SU-DHL-6 (cell line): ENCODE measurements at regions not wholly inside any gene's neighbourhood (a gene's known extent, or its start where the extent isn't known, plus 50 kb on each side); places are given as distances from the start of the nearest gene placed in this dataset.

Experiments
- H2AFZ ChIP-seq: fragments of 200-600 bp; sonication (generic); 2 replicates; pipeline ENCODE4 v1.6.1; 2014; ENCODE audit warnings: low read depth, mild to moderate bottlenecking, moderate library complexity, mixed read lengths, antibody characterized with exemption, low read length; ENCODE audit not compliant: severe bottlenecking
- H3F3A ChIP-seq: fragments of 200-600 bp; shearing (Covaris generic); 2 replicates; pipeline ENCODE4 v1.6.0; 2016; ENCODE audit warnings: antibody characterized with exemption, mild to moderate bottlenecking; ENCODE audit not compliant: insufficient read depth
- H3K27ac ChIP-seq: fragments of 200-600 bp; sonication (generic); 2 replicates; pipeline ENCODE4 v1.5.1; 2016; ENCODE audit warnings: low read depth, mild to moderate bottlenecking, low read length, moderate library complexity, mixed read lengths
- H3K27me3 ChIP-seq: fragments of 200-600 bp; sonication (generic), shearing (Covaris generic); 2 replicates; pipeline ENCODE4 v1.6.0; 2014; ENCODE audit warnings: mild to moderate bottlenecking, low read length
- H3K36me3 ChIP-seq: fragments of 200-600 bp; sonication (generic); 2 replicates; pipeline ENCODE4 v1.6.1; 2014; ENCODE audit warnings: mild to moderate bottlenecking, low read length, mixed read lengths
- H3K4me2 ChIP-seq: fragments of 300-600, 200-600 bp; shearing (Covaris generic), sonication (generic); 2 replicates; pipeline ENCODE4 v1.6.0; 2014; ENCODE audit warnings: low read length, low read depth, mild to moderate bottlenecking; ENCODE audit not compliant: poor library complexity, severe bottlenecking
- H3K4me3 ChIP-seq: fragments of 200-600 bp; sonication (generic); 2 replicates; pipeline ENCODE4 v1.5.1; 2014; ENCODE audit warnings: antibody characterized with exemption, low read length, mild to moderate bottlenecking, mixed read lengths; ENCODE audit not compliant: insufficient read depth, poor library complexity, severe bottlenecking
- H3K79me2 ChIP-seq: fragments of 200-600 bp; sonication (generic); 2 replicates; pipeline ENCODE4 v1.6.1; 2014; ENCODE audit warnings: mild to moderate bottlenecking, low read length, moderate library complexity; ENCODE audit not compliant: insufficient read depth
- H3K9ac ChIP-seq: fragments of 200-600 bp; sonication (generic); 2 replicates; pipeline ENCODE4 v1.7.0; 2014; ENCODE audit warnings: mild to moderate bottlenecking, low read length
- H3K9me2 ChIP-seq: fragments of 200-600 bp; sonication (generic); replicated peaks from 2 replicates; pipeline ENCODE4 v1.6.1; 2014; ENCODE audit warnings: low read length; ENCODE audit not compliant: insufficient read depth
- H3K9me3 ChIP-seq: fragments of 200-600 bp; sonication (generic); 2 replicates; pipeline ENCODE4 v1.6.1; 2014; ENCODE audit warnings: low read length, mixed read lengths; ENCODE audit not compliant: insufficient read depth
- H4K20me1 ChIP-seq: fragments of 200-600 bp; sonication (generic); 2 replicates; pipeline ENCODE4 v1.6.1; 2014; ENCODE audit warnings: low read depth, mild to moderate bottlenecking, antibody characterized with exemption, low read length, moderate library complexity, mixed read lengths
- EZH2phosphoT487 ChIP-seq: fragments of 200-600 bp; sonication (generic), shearing (Covaris generic); conservative IDR thresholded peaks from 2 replicates; pipeline ENCODE4 v1.6.1; 2018; ENCODE audit warnings: mild to moderate bottlenecking, antibody characterized with exemption, low read length, moderate library complexity, mixed read lengths
- TF ChIP-seq, protein P1 (sequence below): fragments of 200-600 bp; sonication (generic); IDR thresholded peaks from one replicate; pipeline ENCODE4 v1.5.1; 2017; ENCODE audit warnings: antibody characterized with exemption, mild to moderate bottlenecking, low read length, moderate library complexity; ENCODE audit not compliant: insufficient read depth, poor library complexity, severe bottlenecking

DNA sequence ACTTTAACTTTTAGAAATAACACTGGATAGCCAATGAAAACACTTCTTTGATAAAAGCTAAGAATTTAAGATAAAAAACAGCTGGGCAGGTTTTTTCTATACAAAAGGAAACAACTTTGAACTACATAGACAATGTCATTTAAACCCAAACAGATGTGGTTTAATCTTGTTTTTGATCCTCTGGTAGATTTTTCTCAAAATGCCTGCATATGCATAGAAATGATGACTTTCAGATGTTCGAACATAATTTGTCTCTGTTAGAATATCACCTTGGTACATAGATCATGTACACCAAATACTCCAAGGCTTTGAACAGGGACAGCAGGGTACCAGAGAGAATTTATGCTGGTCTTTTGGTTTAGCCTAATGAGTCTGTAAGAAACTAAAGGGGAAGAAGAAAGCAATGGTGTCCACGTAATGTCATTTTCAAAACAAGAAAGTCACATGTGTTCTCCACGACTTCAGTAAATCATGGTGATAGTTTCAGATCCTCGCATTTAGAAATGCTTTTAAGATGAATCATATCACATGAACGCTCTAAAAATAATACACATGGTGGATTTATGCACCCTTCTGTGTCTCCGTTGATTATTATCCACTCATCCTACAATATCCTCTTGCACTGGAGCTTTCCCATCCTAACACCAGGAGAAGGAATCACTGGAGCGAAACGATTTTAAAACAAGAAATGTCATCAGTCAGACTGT lies 160.1 kb upstream of the PDZRN3 start:
- no peak overlapping the region for H3K4me2 ChIP-seq
- no peaks in the 10 kb centered on the region for H3F3A ChIP-seq
- no peak overlapping the region for H3K9ac ChIP-seq
- TF ChIP-seq EZH2phosphoT487 = no peak
- TF ChIP-seq, protein P1, sequence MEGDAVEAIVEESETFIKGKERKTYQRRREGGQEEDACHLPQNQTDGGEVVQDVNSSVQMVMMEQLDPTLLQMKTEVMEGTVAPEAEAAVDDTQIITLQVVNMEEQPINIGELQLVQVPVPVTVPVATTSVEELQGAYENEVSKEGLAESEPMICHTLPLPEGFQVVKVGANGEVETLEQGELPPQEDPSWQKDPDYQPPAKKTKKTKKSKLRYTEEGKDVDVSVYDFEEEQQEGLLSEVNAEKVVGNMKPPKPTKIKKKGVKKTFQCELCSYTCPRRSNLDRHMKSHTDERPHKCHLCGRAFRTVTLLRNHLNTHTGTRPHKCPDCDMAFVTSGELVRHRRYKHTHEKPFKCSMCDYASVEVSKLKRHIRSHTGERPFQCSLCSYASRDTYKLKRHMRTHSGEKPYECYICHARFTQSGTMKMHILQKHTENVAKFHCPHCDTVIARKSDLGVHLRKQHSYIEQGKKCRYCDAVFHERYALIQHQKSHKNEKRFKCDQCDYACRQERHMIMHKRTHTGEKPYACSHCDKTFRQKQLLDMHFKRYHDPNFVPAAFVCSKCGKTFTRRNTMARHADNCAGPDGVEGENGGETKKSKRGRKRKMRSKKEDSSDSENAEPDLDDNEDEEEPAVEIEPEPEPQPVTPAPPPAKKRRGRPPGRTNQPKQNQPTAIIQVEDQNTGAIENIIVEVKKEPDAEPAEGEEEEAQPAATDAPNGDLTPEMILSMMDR = no peak
- no peaks in the 10 kb centered on the region for H3K27me3 ChIP-seq
- no peak overlapping the region for H3K4me3 ChIP-seq
- H3K79me2 ChIP-seq = no peaks in the 10 kb centered on the region
- H3K9me2 ChIP-seq = no peaks in the 10 kb centered on the region
- H3K27ac ChIP-seq = no peak overlapping the region
- no peaks in the 10 kb centered on the region for H4K20me1 ChIP-seq
- no peak overlapping the region for H2AFZ ChIP-seq
- no peaks in the 10 kb centered on the region for H3K36me3 ChIP-seq
- no peaks in the 10 kb centered on the region for H3K9me3 ChIP-seq

- no peaks in the 10 kb centered on the region for H3K79me2 ChIP-seq
- H3F3A ChIP-seq = no peaks in the 10 kb centered on the region
- no peaks in the 10 kb centered on the region for H3K36me3 ChIP-seq
- no peaks in the 10 kb centered on the region for H3K9me3 ChIP-seq
- H2AFZ ChIP-seq = no peak overlapping the region
- no peak overlapping the region for H3K27ac ChIP-seq
- H3K4me3 ChIP-seq = no peak overlapping the region
- no peaks in the 10 kb centered on the region for H4K20me1 ChIP-seq
- H3K4me2 ChIP-seq = no peak overlapping the region
- no peaks in the 10 kb centered on the region for H3K27me3 ChIP-seq
- H3K9me2 ChIP-seq = no peaks in the 10 kb centered on the region
- no peak for TF ChIP-seq EZH2phosphoT487
- no peak overlapping the region for H3K9ac ChIP-seq
These were observed 159.1 kb upstream of the PDZRN3 start for GRCh38 chr3:73783811-73784210.

- H4K20me1 ChIP-seq = no peaks in the 10 kb centered on the region
- no peak overlapping the region for H3K9ac ChIP-seq
- no peak overlapping the region for H3K4me3 ChIP-seq
- no peaks in the 10 kb centered on the region for H3K9me3 ChIP-seq
- H3F3A ChIP-seq = no peaks in the 10 kb centered on the region
- no peaks in the 10 kb centered on the region for H3K36me3 ChIP-seq
- H2AFZ ChIP-seq = no peak overlapping the region
- no peak overlapping the region for H3K4me2 ChIP-seq
- H3K27me3 ChIP-seq = no peaks in the 10 kb centered on the region
- H3K79me2 ChIP-seq = no peaks in the 10 kb centered on the region
- no peak overlapping the region for H3K27ac ChIP-seq
- H3K9me2 ChIP-seq = no peaks in the 10 kb centered on the region
- TF ChIP-seq, protein P1 = no peak
- no peak for TF ChIP-seq EZH2phosphoT487
These were observed 156.8 kb upstream of the PDZRN3 start for GRCh38 chr3:73781541-73781940.

GRCh38 chr3:73774645-73775044 lies 149.9 kb upstream of the PDZRN3 start:
- Histone ChIP-seq H3K9me2 (no peaks in the 10 kb centered on the region), H3K36me3 (no peaks in the 10 kb centered on the region), H3K9me3 (no peaks in the 10 kb centered on the region), H4K20me1 (no peaks in the 10 kb centered on the region), H3K27me3 (no peaks in the 10 kb centered on the region), H3K9ac (no peak overlapping the region), H3K4me3 (no peak overlapping the region), H3K4me2 (no peak overlapping the region), H3F3A (no peaks in the 10 kb centered on the region), H3K79me2 (no peaks in the 10 kb centered on the region), H3K27ac (no peak overlapping the region), H2AFZ (no peak overlapping the region)
- no peak for TF ChIP-seq EZH2phosphoT487
- TF ChIP-seq, protein P1 = no peak
